Activated CD4-positive, alpha-beta T cell treated with anti-CD3 and anti-CD28 coated beads, Interleukin-2, amount 50 U/mL, for 16 hours (primary cell): ENCODE measurements at regions not wholly inside any gene's neighbourhood (a gene's known extent, or its start where the extent isn't known, plus 50 kb on each side); places are given as distances from the start of the nearest gene placed in this dataset.

Experiments used
- DNase-seq: peaks from one replicate; pipeline ENCODE4 v3.0.0-alpha.2; 2020

DNA sequence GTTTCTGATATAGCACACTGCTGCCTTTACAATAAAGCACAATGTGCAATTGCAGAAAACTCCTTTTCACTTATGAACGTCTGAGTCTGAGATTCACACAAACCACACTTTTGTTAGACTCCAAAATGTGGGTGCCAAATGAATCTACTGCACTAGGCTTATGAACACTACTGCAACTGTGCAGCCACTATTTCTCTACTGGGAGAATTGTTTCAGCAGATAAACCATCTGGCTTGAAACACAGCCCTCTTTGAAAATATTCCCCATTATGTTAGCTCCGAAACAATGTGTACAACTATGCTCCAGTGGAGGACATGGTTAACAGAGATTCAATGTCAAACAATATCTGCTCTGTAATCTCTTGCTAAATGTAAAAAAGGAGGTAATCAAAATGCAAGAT lies 188.7 kb upstream of the ZEB2 start:
- DNase-seq: no peak

DNA sequence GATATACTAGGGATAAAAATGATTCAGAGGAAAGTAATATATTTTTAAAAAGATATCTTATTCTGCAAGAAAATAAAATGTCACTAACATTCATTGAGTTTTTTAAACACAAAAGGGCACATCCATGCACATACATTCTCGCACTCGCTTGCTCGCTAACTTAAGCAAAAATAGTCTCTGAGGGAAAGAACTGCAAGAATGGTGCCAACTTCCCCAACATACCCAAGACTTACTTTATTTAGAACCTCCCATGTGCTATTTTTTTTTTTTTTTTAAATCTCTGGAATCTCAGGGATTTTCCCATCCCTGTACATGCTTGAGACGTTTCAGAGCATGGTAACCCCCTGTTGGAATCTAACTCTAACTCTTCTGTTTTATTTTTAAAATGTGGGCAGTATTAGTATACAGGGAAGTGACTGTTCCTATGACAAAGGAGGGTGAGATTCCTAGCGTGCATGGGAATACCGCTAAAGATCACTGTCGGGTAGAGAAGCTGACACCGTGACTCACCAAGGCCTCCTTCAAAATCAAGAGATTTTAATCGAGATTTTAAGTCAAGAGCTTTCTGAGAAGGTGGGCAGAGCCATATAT lies 187.9 kb upstream of the ZEB2 start:
- DNase-seq: no peak

DNA sequence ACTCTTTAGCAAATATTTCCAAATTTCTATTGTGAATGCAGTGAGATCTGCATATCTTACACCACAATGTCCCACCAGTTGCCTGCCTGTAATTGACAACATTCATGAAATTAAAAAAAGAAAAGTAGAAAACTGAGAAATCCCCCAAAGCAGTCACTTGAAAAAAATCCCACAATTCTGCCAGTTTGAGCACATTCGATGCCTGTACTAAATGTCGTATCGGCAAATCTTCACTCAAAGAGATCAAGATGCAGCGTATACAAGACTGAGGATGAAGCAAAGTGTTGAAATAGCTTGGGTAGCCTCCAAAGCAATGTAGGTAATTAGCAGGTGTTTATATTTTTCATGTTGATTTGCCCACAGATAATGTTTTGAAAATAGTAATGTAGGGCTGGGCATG lies 186.7 kb upstream of the ZEB2 start:
- DNase-seq: no peak

DNA sequence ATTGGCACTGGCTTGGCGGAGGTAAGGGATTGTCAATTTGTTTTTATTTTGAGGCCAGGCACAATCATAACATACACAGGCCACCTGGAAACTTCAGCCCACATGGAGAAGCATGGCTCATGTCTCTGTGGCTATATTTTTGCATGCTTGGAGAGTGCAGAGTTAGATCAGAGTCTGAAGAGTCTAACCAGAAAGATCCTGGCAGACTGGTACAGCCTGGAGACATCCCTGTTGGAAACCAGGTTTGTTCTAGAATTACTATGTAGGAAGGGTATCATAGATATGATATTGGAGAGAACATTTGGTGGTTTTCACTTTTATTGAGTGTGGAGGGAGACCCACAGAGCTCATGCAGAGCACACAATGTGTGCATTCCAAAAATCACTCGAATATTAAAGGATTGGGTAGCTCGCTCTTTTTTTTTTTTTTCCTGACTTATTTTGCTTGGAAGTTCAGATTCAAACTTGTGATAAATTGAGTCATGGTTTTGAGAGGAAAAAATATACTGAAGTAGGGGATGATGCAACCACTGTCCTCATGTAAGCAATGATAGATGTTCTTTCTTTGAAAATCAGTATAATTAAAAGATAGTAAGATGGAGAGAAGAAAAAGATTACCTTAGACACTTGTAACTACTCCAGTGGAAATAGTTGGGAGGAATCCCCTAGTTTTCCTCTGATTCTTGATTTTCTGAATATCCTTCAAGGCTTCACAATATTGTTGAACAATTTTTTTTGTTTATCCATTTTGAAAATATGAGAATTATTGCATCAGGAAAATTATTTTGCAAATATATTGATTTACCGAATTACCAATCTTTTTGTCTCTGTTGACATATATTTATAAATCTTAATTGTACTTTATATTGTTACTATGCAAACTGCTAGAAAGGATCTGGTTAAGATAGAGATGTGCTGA lies 185.7 kb upstream of the ZEB2 start:
- no peak for DNase-seq

DNA sequence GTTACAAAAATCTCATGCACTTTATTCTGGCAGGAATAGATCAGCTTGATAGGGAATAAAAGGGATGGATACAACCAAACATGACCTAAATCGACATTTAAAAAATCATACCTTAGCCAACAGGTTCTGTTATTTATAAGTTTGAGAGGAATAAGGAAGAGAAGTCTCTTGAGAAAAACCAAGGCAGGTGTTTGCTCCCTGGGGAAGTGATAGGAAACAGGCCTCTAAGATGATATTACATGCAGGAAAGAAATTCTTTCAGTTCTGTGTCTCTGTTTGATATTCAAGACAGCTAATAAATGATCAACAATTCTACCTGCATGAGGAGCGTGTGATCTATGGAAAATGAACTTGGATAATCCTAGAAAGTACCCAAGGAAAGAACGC lies 184.8 kb upstream of the ZEB2 start:
- DNase-seq: no peak

DNA sequence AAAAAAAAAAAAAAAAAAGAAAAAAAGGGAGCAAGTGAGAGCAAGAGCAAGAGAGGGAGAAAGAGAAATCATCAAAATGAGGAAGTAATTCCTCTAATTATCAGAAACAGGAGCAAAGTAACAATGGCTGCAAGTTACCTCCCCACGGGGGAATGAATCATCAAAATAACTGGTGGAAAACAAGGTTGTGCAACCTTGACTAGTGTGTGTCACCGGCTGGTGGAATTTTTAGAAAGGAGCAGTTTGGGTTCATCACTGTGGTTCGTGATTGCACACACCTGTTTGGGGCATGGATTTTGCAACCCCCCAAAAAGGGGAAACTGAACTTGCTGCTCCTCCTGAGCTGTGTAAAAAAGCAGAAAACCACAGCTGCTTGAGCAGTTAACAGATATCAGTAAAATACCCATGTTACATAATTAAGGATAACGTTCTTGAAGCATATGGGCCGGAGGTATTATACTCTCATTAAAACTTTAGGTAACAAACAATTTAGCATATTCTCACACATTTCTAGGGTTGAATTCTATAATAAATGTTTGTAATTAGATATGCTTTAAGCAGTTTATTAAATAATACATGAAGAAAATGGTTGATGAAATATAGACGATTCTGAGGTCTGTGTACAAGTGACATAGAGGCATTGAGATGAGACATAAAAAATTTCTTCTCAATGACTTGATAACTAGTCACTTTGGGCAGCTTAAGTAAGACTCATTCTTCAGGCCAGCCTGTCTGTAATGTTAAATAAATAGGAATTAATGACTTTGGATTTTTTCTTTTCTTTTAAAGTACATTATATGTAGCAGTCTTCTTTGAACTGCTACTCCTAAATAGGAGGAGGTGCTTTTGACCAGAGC lies 184.2 kb upstream of the ZEB2 start:
- DNase-seq: no peak

DNA sequence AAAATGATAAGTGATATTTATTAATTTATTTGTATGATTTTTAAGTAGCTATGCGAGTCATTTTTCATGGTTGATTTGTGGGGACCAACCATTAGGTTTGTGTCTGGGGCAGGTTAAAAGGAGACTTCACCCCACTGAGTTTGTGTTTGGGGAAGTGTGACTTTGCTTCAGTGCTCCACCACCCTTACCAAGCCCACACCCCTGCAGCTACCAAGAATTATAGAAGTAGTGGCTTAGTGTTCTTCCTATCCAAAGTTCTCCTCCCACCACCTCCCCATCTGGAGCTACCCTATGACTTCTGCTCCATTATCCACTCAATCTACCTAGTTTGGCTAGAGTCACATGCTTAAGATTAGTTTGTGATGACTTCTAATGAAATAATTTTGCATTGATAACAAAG lies 182.1 kb upstream of the ZEB2 start:
- DNase-seq: no peak

DNA sequence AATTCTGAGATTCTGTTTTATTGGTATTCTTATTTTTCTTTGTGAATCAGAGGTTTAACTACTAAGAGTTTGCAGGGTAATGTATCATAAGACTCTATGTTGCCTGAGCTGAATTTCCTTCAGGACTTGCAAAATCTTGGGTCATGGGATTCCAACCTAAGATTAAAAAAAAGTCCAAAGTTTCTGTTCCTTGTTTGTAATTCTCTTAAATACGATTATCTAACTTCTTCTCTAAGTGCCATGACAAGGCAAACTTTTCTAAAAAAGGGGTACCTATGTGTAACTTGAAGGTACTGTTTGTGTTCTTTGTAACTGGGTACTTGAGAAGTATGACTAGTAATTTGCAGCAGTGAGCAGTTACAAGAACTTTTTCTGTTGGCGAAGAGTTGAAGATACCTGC lies 181.3 kb upstream of the ZEB2 start:
- DNase-seq: no peak

DNA sequence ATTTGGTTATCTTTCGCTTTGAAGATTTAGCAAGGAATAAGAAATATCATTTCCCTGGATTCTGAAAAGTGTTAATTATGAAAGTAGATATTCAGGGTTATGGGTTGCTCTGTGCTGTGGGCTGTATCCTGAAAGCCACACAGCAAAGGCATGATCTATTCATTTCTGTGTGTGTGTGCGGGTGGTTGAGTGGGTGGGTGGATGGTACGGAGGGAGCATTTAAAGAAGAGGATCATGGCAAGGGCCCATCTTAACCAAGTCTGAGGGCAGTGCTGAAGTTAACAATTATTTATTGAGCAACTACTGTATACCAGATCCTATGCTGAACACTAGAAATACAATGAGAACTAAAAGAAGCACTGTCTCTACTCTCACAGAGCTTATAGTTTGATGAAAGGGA lies 178.2 kb upstream of the ZEB2 start:
- DNase-seq: no peak

DNA sequence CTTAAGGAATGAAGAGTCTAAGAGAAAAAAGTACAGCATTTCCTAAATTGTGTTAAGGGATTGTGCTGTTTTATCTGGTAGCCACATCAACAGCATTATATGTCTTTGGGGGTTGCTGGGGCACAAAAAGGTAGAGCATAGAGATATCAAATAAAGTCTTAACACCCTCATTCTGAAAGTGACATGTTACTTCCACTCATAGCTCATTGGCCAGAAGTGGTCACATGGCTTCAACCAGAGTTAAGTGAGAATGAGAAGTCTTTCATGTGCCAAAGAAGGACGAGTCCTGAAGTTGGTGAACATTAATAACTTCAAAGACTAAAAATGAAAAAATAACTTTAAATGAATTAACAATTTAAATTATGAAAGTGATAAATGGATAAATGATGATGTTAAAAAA lies 175.7 kb upstream of the ZEB2 start:
- no peak for DNase-seq

DNA sequence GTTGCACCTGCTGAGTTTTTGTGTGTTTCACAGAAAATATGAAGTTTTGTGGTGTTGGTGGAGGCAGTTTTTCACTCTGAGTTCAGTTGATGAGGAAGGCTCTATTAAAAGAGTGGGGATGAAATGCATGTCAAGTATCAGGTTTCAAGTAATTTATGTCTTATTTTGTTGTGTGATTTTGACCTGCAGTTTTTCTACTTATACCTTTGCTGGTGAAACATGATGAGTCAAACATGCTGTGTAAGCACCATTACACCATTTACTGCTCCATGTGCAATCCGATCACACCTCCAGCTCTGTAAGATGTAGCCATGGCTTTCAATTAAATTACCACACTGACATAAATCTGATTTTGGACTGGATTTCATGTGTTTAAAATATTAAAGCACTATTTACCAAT lies 174.5 kb upstream of the ZEB2 start:
- DNase-seq: no peak

DNA sequence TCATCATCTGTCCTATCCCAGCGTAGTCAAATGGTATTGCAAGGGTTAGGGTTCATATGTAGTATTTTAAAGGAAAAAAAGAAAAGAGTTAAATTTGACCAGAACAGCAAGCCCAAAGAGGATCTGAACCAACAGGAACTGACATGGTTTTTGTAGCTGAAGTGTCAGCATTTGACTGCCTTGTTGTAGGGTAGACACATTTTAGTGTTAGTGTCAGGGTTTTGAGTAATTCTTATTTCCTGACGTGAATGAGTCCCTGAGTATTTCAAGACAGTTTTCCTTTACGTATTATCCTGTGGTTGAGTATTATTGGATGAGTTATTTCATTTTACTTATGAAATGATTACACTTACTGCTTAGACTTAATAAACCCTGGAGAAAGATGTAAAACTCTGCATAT lies 173.3 kb upstream of the ZEB2 start:
- DNase-seq: no peak

DNA sequence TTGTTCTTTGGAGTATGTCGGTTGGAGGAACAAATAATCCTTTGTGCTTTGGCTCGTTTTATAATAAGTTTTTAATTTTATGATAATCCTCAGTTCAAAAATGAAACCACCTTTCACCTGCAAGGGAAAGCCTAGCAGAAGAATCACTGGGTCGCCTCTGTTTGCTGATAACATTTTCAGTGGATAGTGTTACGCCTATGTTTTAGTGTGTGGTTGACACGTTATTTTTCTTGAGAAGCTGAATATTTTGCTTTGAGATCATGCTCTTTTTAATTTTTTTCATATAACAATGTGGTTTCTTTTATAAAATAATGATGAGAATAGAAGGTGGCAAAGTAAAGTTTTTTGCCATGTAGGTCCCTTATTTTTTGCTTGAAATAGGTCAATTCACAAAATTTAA lies 172.7 kb upstream of the ZEB2 start:
- DNase-seq: no peak

DNA sequence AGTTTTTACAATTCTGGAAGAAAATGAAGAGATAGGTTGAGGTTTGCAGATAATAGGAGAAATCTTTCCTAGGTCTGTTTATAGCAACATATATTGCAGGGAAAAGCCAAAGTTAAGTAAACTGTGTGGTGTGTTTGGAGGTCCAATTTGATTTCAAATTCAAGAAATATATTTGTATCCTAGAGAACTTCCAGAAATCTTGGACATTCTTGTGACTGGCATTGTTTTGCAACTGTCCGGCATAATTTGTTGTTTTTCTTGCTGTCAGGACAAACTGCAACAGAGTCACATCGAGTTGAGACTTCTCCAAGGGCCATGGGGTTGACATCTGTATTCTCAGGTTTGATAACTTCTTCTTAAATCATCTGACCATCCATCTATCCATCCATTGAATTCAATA lies 170.9 kb upstream of the ZEB2 start:
- DNase-seq: no peak

DNA sequence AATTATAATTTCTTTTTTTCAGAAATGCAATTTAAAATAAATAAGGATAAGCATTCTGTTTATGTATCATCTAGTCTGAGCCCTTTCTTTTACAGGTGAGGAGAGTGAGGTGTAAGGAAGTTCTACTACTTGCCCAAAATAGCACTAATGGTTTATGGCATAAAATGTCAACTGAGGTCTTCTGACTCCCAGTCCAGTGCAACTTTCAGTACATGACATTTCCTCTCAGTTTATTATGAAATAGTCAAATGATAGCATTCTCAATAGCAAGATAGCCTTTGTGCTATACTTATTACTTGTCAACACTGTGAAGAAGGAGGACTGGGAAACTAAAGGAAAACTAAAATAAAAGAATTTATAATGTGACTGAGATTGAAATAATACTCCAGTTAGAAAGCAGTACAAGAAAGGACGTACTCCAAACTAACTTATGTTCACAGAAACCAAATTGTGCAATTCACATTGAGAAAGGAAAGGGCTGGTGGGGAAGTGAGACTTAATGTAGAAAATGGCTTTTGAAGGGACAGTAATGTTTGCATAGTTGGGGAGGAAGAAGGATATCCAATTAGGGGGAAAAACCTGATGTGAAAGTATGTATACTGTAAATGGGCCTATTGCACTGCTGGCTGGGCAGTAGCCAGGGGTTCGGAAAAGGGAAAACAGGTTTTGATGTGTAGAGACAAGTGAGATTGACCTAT lies 166.7 kb upstream of the ZEB2 start:
- no peak for DNase-seq

DNA sequence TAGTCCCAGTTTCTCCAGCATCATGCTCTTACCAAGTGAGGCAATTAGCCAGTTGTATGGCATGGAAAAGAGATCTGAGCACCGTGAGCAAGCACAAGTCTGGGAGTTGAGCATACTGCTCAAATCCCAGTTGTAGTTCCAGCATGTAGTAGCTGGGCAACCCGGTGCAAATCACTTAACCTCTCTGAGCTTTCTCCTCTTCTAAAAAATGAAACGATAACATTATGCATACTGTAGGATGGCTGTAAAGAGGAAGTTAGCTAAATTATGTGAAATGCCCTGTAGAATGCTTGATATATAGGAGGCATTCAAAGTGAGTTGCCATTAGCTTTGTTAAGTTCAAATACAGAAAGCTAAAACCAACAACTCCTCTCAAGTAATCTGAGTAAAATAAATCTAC lies 164.0 kb upstream of the ZEB2 start:
- DNase-seq: no peak

DNA sequence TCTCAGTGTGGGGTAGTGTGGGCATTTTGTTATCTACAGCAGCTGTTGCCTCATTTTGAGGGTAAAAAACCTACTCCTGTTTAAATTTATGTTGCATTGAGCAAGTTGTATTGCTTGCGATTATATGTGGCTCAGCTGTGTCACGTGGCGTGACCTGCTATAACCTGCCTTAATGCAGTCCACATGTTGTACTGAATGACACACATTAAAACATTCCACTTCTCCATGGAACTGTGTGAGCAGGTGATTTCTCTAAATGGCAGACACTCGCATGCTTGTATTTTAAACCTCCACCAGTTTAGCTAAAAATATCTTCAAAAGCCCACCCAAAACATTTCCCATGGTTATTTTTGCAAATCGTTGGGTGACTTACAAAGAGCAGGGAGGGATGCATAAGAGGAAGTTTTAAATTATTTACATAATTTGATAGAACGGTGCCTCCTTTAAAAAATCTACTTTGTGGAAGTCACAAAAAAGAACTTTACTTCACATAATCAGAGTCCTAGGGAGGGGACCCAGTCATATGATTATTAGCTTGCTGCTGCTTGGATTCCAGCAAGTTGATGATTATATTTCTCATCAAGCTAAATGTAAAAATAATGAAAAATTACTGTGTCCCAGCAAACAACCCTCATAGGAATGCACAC lies 163.3 kb upstream of the ZEB2 start:
- no peak for DNase-seq

DNA sequence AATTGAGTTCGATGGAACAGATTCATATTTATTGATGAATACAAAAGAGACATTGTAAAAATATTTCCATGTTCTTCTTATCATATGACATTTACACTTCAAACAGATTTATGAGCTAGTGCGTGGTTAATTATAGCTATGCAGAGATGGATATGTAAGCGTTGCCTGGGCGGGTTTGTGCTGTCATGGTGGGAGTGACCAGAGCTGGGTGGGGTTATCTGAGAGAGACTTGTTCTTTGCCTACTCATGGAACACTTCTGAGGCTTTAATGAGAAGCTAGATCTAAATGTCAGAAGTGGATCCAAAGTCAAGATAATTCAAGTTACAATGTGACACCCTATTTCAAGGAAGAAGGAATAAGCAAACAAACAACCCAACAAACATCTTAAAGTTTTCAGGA lies 162.3 kb upstream of the ZEB2 start:
- DNase-seq: no peak

DNA sequence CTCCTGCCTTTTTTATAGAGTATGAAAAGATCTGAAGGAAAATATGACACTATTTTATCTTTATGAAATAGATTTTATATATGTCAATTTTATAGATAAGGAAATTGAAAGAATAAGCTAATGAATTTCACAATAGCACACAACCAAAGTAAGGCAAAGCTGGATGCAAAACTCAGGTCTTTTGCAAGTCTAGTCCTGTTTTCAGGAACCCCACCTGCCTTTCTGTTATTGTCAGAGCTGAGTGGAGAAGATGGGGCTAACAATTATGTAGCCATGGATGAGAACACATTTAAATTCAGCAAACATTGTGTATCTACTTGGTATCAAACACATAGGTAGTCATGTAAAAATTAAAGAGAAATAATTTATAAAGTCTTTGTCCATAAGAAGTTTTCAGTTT lies 161.5 kb upstream of the ZEB2 start:
- no peak for DNase-seq

DNA sequence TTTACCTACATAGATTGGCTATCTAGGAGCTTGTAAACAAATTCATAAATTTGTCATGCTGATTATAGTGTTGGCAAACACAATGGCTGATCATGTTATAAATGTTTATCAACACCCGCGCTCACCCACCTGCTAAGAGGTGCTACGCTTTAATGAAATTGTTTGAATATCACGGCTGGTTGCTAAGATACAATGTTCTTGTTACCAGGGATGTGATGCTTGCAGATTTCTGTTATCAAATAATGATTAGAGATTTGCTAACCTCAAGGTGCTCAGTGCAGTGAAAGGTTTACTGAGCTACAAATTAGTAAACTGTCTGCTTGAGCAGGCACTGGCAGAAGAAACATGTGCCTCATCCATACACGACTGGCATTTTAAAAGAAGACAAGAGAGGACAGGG lies 160.0 kb upstream of the ZEB2 start:
- no peak for DNase-seq

DNA sequence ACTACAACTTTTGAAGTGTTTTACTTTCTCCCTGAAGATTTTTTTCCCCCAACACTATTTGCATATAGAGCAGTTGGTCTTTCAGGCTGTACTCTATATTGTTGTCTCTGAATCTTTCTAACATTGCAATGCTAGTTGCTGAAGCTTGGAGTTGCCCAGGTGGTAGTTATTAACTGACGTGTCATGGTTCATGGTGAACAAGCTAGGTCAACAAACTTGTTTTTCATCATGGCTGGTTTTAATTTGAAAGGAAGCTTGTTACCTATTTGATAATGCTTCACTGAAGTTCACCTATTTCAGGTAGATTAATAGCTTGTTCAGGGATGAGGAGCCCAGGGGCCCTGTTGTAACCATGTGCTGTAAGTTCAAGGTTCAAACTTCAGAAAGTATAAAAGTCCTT lies 158.8 kb upstream of the ZEB2 start:
- no peak for DNase-seq

DNA sequence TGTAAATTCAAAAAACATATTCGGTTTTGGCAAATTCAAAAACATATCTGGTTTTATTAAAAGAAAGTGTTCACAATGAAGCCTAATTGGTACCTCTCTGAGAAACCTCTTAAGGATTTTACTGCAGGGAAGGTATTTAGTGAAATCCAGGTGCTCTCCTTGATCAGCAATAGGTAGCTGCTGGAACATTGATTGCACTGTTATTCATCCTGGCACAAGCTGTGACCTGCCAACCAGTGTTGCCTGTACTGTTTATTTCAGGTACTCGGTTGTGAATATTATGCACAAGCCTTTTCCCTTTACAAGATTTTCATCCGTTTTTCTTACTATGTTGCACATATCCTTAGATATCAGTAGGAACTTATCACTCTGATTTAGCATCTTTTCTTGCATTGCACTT lies 155.8 kb upstream of the ZEB2 start:
- no peak for DNase-seq

DNA sequence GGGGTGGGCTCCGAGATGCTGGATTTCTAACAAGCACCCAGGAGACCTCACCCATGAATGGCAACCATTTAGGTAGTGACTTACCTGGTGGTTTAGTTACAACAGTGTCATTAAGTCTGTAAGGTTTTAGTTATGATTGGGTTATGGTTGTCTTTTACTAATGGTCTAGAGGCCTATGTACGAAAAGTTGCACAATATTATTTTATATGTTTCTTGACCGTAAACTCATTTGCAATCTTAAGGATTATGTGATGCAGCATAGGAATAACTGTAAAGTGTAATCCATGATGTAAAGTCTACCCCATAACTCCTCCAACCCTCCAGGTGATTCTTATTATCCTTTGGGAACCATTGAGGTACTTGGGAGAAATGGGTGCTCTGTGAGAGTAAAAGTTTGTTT lies 155.4 kb upstream of the ZEB2 start:
- no peak for DNase-seq
